PC-3 (cell line): ENCODE measurements at regions not wholly inside any gene's neighbourhood (a gene's known extent, or its start where the extent isn't known, plus 50 kb on each side); places are given as distances from the start of the nearest gene placed in this dataset.

ENCODE experiments used
- ATAC-seq: fragments of 200-7000 bp; cut with Tn5 transposase; 2 replicates; pipeline ENCODE4 v1.9.1; 2020; ENCODE audit warnings: mild to moderate bottlenecking, moderate library complexity
- BruUV-seq: library from RNA; stranded (reverse); fragments of 400-500 nt; replicated peaks from 2 replicates; lab custom pipeline; 2021; lab: Mats Ljungman, UMichigan
- CTCF ChIA-PET: fragments of 300-600 bp; sonication (Branson Sonifier 250); formaldehyde crosslinking; loops from one replicate; lab custom pipeline; 2022; ENCODE audit warnings: antibody characterized with exemption; lab: Charles Lee
- POLR2A ChIA-PET: fragments of 300-600 bp; sonication (Branson Sonifier 250); formaldehyde crosslinking; loops from one replicate; lab custom pipeline; 2022; ENCODE audit warnings: antibody characterized with exemption; ENCODE audit not compliant: unreplicated experiment; lab: Charles Lee
- DNase-seq: peaks from one replicate; pipeline ENCODE4 v3.0.0-alpha.2; 2015
- H2AFZ ChIP-seq: fragments of 300-600 bp; sonication (generic); 2 replicates; pipeline ENCODE4 v1.6.0; 2016; ENCODE audit warnings: antibody characterized with exemption, low read length
- H3F3A ChIP-seq: fragments of 300-600 bp; sonication (generic); one replicate; pipeline ENCODE4 v1.6.0; 2017; ENCODE audit warnings: antibody characterized with exemption, low read length, control low read depth, mild to moderate bottlenecking; ENCODE audit not compliant: unreplicated experiment
- H3K27ac ChIP-seq: fragments of 300-600 bp; sonication (generic); 2 replicates; pipeline ENCODE4 v1.5.1; 2016; ENCODE audit warnings: mild to moderate bottlenecking, low read length
- H3K27me3 ChIP-seq: fragments of 300-600 bp; sonication (generic); 2 replicates; pipeline ENCODE4 v1.6.1; 2016; ENCODE audit warnings: low read length, mixed read lengths
- H3K36me3 ChIP-seq: fragments of 300-600 bp; sonication (generic); 2 replicates; pipeline ENCODE4 v1.6.1; 2016; ENCODE audit warnings: low read depth, mixed run types, low read length, mixed read lengths
- H3K4me1 ChIP-seq: fragments of 300-600 bp; sonication (generic); 2 replicates; pipeline ENCODE4 v1.5.1; 2016; ENCODE audit warnings: low read length; ENCODE audit not compliant: insufficient read depth
- H3K4me2 ChIP-seq: fragments of 300-600 bp; sonication (generic); 2 replicates; pipeline ENCODE4 v1.6.0; 2016; ENCODE audit warnings: low read length
- H3K4me3 ChIP-seq: fragments of 300-600 bp; sonication (generic); 2 replicates; pipeline ENCODE4 v1.5.1; 2016; ENCODE audit warnings: mild to moderate bottlenecking, low read length, mixed read lengths
- H3K79me2 ChIP-seq: fragments of 300-600 bp; sonication (generic); 2 replicates; pipeline ENCODE4 v1.6.1; 2017; ENCODE audit warnings: low read length, mixed read lengths
- H3K9ac ChIP-seq: fragments of 300-600 bp; sonication (generic); 2 replicates; pipeline ENCODE4 v1.6.0; 2016; ENCODE audit warnings: mild to moderate bottlenecking, low read length
- H3K9me2 ChIP-seq: fragments of 300-600 bp; sonication (generic); replicated peaks from 2 replicates; pipeline ENCODE4 v1.6.1; 2016; ENCODE audit warnings: mixed run types, low read length, mixed read lengths
- H3K9me3 ChIP-seq: fragments of 300-600 bp; sonication (generic); 2 replicates; pipeline ENCODE4 v1.6.1; 2016; ENCODE audit warnings: low read length, mixed read lengths
- H4K20me1 ChIP-seq: fragments of 300-600 bp; sonication (generic); 2 replicates; pipeline ENCODE4 v1.6.1; 2016; ENCODE audit warnings: low read length, mixed read lengths
- CTCF ChIP-seq: fragments of 300-600 bp; sonication (generic); conservative IDR thresholded peaks from 2 replicates; pipeline ENCODE4 v1.5.1; 2017; ENCODE audit warnings: antibody characterized with exemption, low read depth, mild to moderate bottlenecking, low read length
- EZH2 ChIP-seq: fragments of 300-600 bp; sonication (generic); IDR thresholded peaks from one replicate; pipeline ENCODE4 v1.6.1; 2017; ENCODE audit warnings: antibody characterized with exemption, mild to moderate bottlenecking, low read length; ENCODE audit not compliant: unreplicated experiment
- EZH2phosphoT487 ChIP-seq: fragments of 300-600 bp; sonication (generic); IDR thresholded peaks from 2 replicates; pipeline ENCODE4 v1.6.1; 2018; ENCODE audit warnings: mild to moderate bottlenecking, antibody characterized with exemption, low read length, borderline replicate concordance
- intact Hi-C: fragments of 100-400 bp; cut with micrococcal nuclease; formaldehyde crosslinking; loops from 2 replicates; pipeline ENCODE4 v1.9.0; 2023

GRCh38 chr18:78751664-78752063, 228.0 kb upstream of the SALL3 start:
- Histone ChIP-seq H3K27ac (no peak overlapping the region), H3K9me2 (no peaks in the 10 kb centered on the region), H3K9ac (no peak overlapping the region), H3K4me3 (no peak overlapping the region), H3K9me3 (no peaks in the 10 kb centered on the region; the same call in 1 of the 2 replicates), H4K20me1 (no peaks in the 10 kb centered on the region), H3K27me3 (peaks cover 7% of the 10 kb centered on the region; the same call in 1 of the 2 replicates), H3K4me2 (no peak overlapping the region), H3K36me3 (no peaks in the 10 kb centered on the region), H3F3A (no peaks in the 10 kb centered on the region), H3K79me2 (no peaks in the 10 kb centered on the region), H3K4me1 (no peaks in the 10 kb centered on the region), H2AFZ (no peak overlapping the region)
- TF ChIP-seq CTCF (no peak), EZH2phosphoT487 (no peak), EZH2 (no peak)
- DNase-seq = no peak
- CTCF ChIA-PET = no interaction called here
- intact Hi-C loops = no loop called here
- POLR2A ChIA-PET = no interaction called here
- no peak for ATAC-seq
- no TSS peak for BruUV-seq

GRCh38 chr18:78753240-78753639, 226.4 kb upstream of the SALL3 start:
- H3K4me1 ChIP-seq = no peaks in the 10 kb centered on the region
- no peak overlapping the region for H3K27ac ChIP-seq
- intact Hi-C loops = no loop called here
- no peak overlapping the region for H3K4me2 ChIP-seq
- TF ChIP-seq CTCF = no peak
- no peak for TF ChIP-seq EZH2phosphoT487
- no peak for TF ChIP-seq EZH2
- no TSS peak for BruUV-seq
- ChIA-PET POLR2A (no interaction called here), CTCF (no interaction called here)
- no peak overlapping the region for H3K9ac ChIP-seq
- H4K20me1 ChIP-seq = no peaks in the 10 kb centered on the region
- no peaks in the 10 kb centered on the region for H3K79me2 ChIP-seq
- no peaks in the 10 kb centered on the region for H3K9me3 ChIP-seq
- H3K27me3 ChIP-seq = peaks cover 14% of the 10 kb centered on the region; the same call in 1 of the 2 replicates
- ATAC-seq (no peak), DNase-seq (no peak)
- H3K36me3 ChIP-seq = no peaks in the 10 kb centered on the region
- H2AFZ ChIP-seq = no peak overlapping the region
- no peak overlapping the region for H3K4me3 ChIP-seq
- no peaks in the 10 kb centered on the region for H3F3A ChIP-seq
- no peaks in the 10 kb centered on the region for H3K9me2 ChIP-seq

- Histone ChIP-seq H3K9me3 (no peaks in the 10 kb centered on the region), H3K27me3 (peaks cover 19% of the 10 kb centered on the region; the same call in 1 of the 2 replicates), H3K4me1 (no peaks in the 10 kb centered on the region), H3K27ac (no peak overlapping the region), H3K9ac (no peak overlapping the region), H3K4me2 (no peak overlapping the region), H3K36me3 (no peaks in the 10 kb centered on the region), H4K20me1 (no peaks in the 10 kb centered on the region), H3K4me3 (no peak overlapping the region), H3F3A (no peaks in the 10 kb centered on the region), H3K79me2 (no peaks in the 10 kb centered on the region), H2AFZ (no peak overlapping the region), H3K9me2 (no peaks in the 10 kb centered on the region)
- ChIA-PET POLR2A (no interaction called here), CTCF (no interaction called here)
- intact Hi-C loops = no loop called here
- no TSS peak for BruUV-seq
- DNase-seq = no peak
- ATAC-seq = no peak
- TF ChIP-seq EZH2 (no peak), CTCF (no peak), EZH2phosphoT487 (no peak)
These were observed 225.1 kb upstream of the SALL3 start for GRCh38 chr18:78754311-78755043.
